ENCODE measurements at regions not wholly inside any gene's neighbourhood (a gene's known extent, or its start where the extent isn't known, plus 50 kb on each side); places are given as distances from the start of the nearest gene placed in this dataset.
"Not testable (repeated sequence)": the region's sequence is repeated elsewhere in the genome, so short reads cannot be mapped to it uniquely, and the experiment has no call there.

DNA sequence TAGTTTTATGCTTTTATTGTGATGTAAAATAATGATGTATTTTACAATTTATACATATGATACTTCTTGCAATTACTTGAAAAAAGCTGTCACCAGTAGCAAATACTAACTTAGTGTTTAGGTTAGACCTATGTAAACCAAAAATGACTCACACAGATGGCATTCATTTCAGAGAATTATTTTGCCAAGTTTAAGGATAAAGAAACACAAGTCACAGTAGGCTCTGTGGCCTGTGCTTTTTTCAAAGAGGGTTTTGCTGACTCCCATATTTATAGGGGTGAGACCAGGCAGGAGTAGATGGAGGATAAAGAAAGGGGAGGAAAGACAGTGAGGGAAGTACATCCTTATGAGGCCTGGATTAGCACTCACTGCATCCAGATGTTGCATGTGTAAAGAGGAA, 356.6 kb upstream of the NPAP1 start:
- H3K27ac ChIP-seq (ENCODE audit: extremely low read depth, low read depth, low read length) = no peak overlapping the region
- H3K36me3 ChIP-seq (ENCODE audit: control insufficient read depth in 2 of 2, insufficient read depth in 1 of 2, low read length in 2 of 2) = no peaks in the 10 kb centered on the region
- no peaks in the 10 kb centered on the region for H3K9me3 ChIP-seq (ENCODE audit: control insufficient read depth, insufficient read depth, low read depth, low read length)
- H3K4me1 ChIP-seq (ENCODE audit: control insufficient read depth, insufficient read depth, low read length) = no peaks in the 10 kb centered on the region
- POLR2A ChIA-PET = no interaction called here
- TF ChIP-seq SP3 (tag by site-specific recombination; IDR thresholded peaks at IDR 0.05) (no peak), ZNF114 (tag by site-specific recombination; IDR thresholded peaks at IDR 0.05) (no peak), ZNF341 (tag by site-specific recombination; IDR thresholded peaks at IDR 0.05; ENCODE audit: low read depth) (no peak), MYNN (tag by site-specific recombination; IDR thresholded peaks at IDR 0.05; ENCODE audit: borderline replicate concordance) (no peak), ZNF16 (tag by site-specific recombination; IDR thresholded peaks at IDR 0.05; ENCODE audit: low read depth) (no peak), BCL6B (tag by site-specific recombination; IDR thresholded peaks at IDR 0.05) (no peak), ZNF324 (tag by site-specific recombination; IDR thresholded peaks at IDR 0.05) (no peak), ZNF394 (tag by site-specific recombination; IDR thresholded peaks at IDR 0.05; ENCODE audit: borderline replicate concordance) (no peak), ZNF248 (tag by site-specific recombination; IDR thresholded peaks at IDR 0.05) (no peak), ZBTB8A (tag by site-specific recombination; IDR thresholded peaks at IDR 0.05) (no peak), ZSCAN5A (tag by site-specific recombination; IDR thresholded peaks at IDR 0.05) (no peak), ZNF211 (tag by site-specific recombination; IDR thresholded peaks at IDR 0.05; ENCODE audit: low read depth) (no peak), ZNF449 (tag by site-specific recombination; IDR thresholded peaks at IDR 0.05) (no peak), ZNF404 (tag by site-specific recombination; IDR thresholded peaks at IDR 0.05) (no peak), ZNF2 (tag by site-specific recombination; IDR thresholded peaks at IDR 0.05) (no peak), TRIM28 (IDR thresholded peaks at IDR 0.05; ENCODE audit: borderline replicate concordance, low read length) (no peak), SCRT1 (tag by site-specific recombination; IDR thresholded peaks at IDR 0.05; ENCODE audit: borderline replicate concordance) (no peak)
- TF ChIP-seq, protein P1, sequence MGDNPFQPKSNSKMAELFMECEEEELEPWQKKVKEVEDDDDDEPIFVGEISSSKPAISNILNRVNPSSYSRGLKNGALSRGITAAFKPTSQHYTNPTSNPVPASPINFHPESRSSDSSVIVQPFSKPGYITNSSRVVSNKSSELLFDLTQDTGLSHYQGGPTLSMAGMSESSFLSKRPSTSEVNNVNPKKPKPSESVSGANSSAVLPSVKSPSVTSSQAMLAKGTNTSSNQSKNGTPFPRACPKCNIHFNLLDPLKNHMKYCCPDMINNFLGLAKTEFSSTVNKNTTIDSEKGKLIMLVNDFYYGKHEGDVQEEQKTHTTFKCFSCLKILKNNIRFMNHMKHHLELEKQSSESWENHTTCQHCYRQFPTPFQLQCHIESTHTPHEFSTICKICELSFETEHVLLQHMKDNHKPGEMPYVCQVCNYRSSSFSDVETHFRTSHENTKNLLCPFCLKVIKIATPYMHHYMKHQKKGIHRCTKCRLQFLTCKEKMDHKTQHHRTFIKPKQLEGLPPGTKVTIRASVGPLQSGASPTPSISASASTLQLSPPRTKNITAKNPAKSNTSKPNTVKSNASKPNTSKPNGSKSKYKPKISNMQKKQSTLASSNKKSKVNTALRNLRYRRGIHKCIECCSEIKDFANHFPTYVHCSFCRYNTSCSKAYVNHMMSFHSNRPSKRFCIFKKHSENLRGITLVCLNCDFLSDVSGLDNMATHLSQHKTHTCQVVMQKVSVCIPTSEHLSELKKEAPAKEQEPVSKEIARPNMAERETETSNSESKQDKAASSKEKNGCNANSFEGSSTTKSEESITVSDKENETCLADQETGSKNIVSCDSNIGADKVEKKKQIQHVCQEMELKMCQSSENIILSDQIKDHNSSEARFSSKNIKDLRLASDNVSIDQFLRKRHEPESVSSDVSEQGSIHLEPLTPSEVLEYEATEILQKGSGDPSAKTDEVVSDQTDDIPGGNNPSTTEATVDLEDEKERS (tag by site-specific recombination; IDR thresholded peaks at IDR 0.05) = no peak
- TF ChIP-seq, protein P2, sequence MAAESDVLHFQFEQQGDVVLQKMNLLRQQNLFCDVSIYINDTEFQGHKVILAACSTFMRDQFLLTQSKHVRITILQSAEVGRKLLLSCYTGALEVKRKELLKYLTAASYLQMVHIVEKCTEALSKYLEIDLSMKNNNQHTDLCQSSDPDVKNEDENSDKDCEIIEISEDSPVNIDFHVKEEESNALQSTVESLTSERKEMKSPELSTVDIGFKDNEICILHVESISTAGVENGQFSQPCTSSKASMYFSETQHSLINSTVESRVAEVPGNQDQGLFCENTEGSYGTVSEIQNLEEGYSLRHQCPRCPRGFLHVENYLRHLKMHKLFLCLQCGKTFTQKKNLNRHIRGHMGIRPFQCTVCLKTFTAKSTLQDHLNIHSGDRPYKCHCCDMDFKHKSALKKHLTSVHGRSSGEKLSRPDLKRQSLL (tag by site-specific recombination; IDR thresholded peaks at IDR 0.05) = no peak
- TF ChIP-seq, protein P3, sequence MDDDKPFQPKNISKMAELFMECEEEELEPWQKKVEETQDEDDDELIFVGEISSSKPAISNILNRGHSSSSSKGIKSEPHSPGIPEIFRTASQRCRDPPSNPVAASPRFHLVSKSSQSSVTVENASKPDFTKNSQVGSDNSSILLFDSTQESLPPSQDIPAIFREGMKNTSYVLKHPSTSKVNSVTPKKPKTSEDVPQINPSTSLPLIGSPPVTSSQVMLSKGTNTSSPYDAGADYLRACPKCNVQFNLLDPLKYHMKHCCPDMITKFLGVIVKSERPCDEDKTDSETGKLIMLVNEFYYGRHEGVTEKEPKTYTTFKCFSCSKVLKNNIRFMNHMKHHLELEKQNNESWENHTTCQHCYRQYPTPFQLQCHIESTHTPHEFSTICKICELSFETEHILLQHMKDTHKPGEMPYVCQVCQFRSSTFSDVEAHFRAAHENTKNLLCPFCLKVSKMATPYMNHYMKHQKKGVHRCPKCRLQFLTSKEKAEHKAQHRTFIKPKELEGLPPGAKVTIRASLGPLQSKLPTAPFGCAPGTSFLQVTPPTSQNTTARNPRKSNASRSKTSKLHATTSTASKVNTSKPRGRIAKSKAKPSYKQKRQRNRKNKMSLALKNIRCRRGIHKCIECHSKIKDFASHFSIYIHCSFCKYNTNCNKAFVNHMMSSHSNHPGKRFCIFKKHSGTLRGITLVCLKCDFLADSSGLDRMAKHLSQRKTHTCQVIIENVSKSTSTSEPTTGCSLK (tag by site-specific recombination; IDR thresholded peaks at IDR 0.05) = no peak
- CTCF ChIA-PET = no interaction called here
- H3K4me3 ChIP-seq (ENCODE audit: low read depth, low read length) = no peak overlapping the region

GRCh38 chr15:24324096-24324495, 351.5 kb upstream of the NPAP1 start:
- H3K4me3 ChIP-seq (ENCODE audit: low read depth, low read length); POLR2A ChIA-PET; CTCF ChIA-PET; H3K9me3 ChIP-seq (ENCODE audit: control insufficient read depth, insufficient read depth, low read depth, low read length); H3K4me1 ChIP-seq (ENCODE audit: control insufficient read depth, insufficient read depth, low read length); H3K27ac ChIP-seq (ENCODE audit: extremely low read depth, low read depth, low read length); H3K36me3 ChIP-seq (ENCODE audit: control insufficient read depth in 2 of 2, insufficient read depth in 1 of 2, low read length in 2 of 2): not testable (repeated sequence)

- H3K36me3 ChIP-seq (ENCODE audit: control insufficient read depth in 2 of 2, insufficient read depth in 1 of 2, low read length in 2 of 2); H3K27ac ChIP-seq (ENCODE audit: extremely low read depth, low read depth, low read length); H3K4me1 ChIP-seq (ENCODE audit: control insufficient read depth, insufficient read depth, low read length); CTCF ChIA-PET; H3K9me3 ChIP-seq (ENCODE audit: control insufficient read depth, insufficient read depth, low read depth, low read length); POLR2A ChIA-PET; H3K4me3 ChIP-seq (ENCODE audit: low read depth, low read length): not testable (repeated sequence)
Measured at GRCh38 chr15:24326513-24326912, 349.1 kb upstream of the NPAP1 start.

Measured in HEK293 (cell line).